ENCODE measurements at regions not wholly inside any gene's neighbourhood (a gene's known extent, or its start where the extent isn't known, plus 50 kb on each side); places are given as distances from the start of the nearest gene placed in this dataset.

DNA sequence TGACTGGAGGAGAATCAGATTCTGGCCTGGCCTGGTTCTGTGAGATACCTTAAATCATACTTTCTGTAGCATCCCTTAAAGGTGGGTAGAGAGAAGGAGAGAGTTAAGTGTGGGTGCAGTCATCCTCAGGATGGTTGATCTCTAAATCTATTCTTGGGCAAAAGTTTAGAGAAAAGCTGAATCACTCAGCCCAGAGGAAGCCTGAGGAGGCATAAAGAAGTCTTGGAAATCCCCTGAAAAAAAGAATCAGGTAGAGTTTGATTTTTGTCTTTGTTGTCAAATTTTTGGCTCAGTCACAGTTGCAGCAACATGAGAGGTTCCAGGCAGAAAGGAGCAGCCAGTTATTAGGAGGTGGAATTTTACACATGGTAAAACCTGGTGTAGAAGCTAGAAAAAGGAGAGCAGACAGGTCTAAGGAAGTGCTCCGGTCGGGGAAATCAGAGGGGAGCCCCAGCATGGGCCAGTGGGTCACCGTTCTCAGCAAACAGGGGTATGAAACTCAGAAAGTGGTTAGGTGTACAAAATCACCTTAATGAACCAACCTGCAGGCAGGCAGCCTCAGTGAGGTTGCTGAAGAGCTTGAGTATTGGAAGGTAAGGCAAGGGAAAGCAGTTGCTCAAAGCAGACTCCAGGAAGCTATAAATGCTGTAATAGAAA is 116.2 kb upstream of the CNTLN start:
- no peak for DNase-seq (ENCODE audit: low read depth)

DNA sequence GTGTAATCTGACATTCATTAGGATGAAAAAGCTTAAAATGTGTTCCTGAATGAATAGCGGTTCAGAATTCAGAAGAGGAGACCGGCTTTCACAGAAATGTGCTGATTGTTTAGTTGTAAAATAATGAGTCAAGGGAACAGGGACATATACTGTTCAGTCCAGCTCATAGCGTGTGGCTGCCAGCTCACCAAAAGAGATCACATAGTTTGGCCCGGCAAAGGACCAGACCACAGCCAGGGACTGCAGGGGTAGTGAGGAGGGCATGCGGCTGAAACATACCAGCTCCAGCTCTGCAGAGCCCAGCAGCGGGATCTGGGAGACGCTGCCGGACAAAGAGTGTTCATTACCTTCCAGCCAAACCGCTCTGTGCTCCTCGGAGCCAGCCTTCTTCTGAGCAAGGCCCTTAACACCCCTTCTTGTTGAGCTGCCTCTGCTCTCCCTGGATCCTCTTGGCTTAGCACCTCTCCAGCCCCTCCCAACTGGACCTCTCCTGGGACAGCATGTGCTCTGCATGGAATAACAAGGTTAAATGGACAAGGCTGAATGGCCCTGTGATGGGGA is 116.8 kb upstream of the CNTLN start:
- no peak for DNase-seq (ENCODE audit: low read depth)

DNA sequence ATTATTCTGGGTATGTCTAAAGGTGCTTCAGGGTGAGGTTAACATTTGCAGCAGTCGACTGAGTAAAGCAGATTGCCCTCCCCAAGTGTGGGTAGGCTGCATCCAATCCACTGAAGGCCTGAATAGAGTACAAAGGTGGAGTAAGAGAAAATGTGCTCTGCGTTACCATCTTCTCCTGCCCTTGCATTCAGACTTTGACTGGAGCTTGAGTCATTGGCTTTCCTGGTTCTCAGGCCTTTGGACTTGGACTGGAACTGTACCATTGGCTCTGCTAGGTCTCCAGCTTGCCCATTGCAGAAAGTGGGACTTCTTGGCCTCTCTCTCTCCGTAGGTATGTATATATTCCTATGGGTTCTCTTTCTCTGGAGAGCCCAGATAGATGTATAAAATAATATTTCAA is 120.9 kb upstream of the CNTLN start:
- DNase-seq (ENCODE audit: low read depth) = no peak

DNA sequence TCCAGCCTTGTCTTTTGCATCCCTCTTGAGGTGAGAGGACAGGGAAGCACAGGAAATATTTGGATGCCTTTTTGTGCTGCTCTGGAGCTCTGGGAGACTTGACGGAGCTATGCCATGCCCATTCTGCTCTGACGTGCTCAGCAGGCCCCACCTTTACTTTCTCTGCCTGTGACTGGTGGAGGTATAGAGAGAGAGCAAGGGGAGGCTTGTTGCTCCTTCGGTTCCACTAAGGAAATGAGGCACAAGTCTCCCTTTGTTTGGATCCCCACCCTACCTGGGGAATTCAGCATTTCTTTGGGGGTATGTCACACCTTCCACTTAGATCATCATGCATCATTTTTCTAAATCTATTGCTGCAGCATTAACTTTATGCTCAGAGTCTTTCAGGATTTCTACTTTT is 121.8 kb upstream of the CNTLN start:
- DNase-seq (ENCODE audit: low read depth) = no peak

DNA sequence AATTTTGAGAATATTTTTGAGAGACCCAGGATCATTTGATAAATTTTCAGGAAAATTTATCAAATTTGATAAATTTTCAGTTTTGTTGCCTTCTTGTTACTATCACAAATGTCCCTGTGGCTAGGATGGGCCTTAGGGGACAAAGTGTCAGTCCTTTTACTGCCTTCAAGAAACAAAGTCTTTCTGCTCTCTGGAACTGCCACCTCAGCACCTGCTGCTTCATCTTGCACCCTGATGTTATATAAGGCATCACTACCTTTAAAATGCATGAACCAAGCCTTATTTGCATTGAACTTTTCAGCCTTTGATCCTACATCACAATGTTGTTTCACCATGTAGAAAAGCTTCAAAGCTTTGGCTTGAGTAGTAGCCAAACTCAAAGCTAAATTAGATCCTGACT is 123.0 kb upstream of the CNTLN start:
- no peak for DNase-seq (ENCODE audit: low read depth)

DNA sequence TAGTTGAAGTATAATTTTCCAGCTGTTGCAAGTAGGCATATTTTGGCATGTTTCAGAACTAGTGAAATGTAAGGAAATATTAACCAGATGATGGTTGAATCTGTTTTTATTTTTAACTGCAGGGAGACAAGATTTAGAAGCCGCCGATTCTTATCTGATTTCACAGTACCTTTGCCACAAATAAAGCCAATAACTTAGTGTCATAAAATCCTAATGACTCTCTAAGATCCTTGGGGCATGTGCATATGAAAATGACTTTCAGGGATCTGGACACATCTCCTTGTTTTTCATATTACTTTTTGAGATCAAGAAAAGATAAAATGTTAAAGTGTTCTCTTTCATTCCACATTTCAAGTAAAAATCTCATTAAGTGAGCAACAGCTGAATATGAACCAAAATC is 125.8 kb upstream of the CNTLN start:
- DNase-seq (ENCODE audit: low read depth) = no peak

DNA sequence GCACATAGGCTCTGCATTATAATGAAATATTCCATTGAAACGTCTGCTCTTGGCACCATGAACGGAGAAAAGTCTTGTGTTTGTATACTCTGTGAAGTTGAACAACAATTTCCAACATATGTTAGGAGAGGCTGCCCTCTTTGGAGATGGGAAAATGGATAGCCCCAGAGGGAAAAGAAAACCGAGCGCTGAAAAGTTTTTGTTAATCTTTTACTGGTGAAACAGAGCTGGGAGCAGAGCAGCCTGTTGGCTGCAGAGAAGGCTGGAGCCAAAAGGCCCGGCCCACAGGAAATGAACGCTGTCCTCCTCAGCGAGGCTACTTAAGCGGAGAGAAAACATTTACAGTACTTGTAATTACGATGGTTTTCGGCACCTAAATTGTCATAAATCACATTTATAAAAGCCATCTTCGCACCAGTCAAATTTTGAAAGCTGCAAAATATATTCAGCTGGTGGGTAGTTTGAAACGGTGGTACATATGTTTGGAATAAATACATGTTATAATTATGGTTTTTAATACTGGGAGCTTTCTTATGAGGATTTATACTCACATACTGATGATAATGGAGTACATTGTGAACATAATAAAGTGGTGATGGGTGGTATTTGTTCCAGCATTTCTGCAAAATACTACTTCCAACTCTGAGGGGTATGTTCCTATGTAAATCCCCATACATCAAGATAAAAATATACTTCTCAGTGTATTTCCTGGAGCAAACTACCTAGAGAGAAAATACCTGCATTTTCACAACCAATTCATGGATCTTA is 129.6 kb upstream of the CNTLN start:
- no peak for DNase-seq (ENCODE audit: low read depth)

DNA sequence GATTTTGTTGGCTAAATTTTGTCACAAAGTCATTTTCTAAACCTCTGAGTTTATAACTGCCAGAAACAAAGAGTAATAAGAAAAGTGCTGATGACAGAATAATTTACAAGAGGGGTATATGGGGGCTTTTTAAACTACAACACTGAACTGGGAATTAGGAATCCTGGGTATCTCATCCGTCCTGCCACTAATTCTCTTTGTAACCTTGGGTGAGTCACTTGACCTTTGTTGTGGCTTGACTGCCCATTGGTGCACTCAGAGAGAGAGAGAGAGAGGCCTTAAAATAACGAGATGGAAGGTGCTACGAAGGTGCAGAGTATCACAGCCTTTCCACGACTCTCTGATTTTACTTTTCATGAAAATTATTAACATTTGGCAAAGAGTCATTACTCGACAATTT is 130.3 kb upstream of the CNTLN start:
- DNase-seq (ENCODE audit: low read depth) = no peak

DNA sequence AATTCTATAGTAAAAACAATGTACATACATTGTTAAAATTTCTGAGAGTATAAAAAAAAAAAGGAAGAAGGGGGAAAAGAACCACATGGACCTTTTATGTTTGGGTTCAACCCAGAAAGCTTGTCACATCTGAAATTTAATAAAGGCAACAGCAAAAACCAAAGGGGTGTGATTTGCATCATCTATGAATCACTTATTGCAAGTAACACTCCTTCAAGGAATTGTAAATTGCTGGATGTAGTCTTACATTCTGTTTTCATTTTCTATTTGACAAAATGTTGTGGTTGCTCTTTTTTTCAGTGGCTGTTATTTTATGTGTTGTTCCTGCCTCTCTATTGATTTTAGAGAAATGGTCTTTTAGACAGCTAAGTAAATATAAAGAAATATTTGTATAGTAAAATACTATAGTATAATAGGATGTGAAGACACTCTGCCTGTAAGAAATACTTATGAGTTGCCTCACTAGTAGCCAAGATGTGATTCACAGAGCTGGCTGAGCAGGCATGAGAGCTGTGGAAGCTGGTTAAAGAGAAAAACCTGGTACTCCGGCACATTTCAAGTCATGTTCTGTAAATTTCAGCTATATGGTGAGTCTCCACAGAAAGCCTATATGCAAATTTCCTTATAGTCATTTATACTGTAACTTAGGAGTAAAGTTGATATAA is 131.1 kb upstream of the CNTLN start:
- DNase-seq (ENCODE audit: low read depth) = no peak

DNA sequence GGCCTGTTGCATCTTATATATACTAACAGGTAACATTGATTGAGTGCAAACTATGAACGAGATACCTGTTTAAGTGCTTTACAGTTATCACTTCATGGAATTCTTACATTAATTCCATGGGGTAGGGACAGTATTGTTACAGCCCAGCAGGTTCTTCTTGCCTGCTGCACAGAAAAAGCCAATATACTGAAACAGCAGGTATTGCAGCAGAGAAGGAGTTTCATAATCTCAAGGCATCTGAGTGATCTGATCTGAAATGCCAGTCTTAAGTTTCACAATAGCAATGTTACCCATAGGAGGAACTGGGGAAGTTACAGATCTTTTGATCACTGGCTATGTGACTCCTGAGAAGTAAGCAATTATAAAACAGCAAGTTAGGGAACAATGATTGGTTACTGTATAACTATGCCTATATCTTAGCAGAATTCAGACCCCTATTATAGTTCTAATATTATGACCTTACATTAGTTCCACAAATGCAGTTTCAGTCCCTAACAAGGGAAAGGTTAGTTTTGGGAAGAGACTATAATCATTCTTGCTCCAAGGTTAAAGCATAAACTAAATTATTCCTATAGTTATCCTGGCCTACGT is 126.5 kb upstream of the BNC2 start:
- no peak for DNase-seq (ENCODE audit: low read depth)

DNA sequence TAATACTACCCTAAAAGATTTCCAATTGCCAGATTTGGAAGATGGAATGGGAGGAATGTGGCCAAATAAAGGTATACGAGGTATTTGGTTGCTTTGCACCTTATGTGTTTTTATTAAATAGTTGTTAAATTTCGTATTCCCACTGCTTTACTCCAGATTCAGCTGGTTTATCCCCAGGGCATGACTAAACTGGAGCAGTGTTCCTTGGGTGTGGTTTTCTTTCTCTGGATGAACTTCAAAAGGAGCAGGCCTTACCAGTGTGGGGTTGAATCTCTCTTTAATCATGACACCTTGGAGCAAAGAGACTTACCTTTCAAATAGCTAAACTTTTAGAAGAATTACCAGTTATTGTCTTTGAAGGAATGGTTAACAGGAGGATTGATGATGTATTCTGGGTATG is 121.7 kb upstream of the BNC2 start:
- DNase-seq (ENCODE audit: low read depth) = no peak

DNA sequence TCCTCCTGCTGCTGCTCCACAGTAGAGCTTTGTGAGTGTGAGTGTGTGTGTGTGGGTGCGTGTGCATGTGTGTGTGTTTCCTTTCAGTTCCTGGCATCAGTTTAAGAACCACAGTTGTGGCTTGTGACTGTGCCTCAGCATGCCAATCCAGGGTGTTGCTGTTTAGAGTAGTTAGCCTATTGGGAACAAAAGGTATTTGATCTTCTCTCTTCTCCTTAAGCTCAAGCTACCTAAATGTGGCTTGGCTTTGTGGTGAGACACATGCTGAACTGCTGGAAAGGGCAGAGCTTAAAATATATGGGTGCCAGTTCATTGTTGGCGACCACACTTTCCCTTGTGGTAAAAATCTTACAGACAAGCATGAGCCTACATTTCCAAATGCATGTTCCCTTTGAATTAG is 116.6 kb upstream of the BNC2 start:
- no peak for DNase-seq (ENCODE audit: low read depth)

DNA sequence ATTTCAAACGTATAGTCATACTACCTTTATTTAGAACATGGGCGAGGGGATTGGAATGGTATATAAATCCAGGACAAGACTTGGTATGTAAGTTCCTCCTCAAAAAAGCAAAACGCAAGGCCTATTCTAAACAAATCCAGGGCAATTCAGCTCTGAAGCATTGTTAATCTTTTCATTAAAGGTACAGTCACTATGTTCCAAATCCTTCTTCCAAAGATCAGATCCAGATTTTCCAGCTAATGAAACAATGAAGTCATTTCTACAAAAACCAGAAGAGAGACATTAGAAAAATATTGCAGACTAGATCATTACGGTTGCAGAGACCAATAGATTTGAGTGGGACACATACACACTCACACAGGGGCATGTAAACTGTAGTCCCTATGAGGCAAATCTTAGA is 116.1 kb upstream of the BNC2 start:
- DNase-seq (ENCODE audit: low read depth) = no peak

DNA sequence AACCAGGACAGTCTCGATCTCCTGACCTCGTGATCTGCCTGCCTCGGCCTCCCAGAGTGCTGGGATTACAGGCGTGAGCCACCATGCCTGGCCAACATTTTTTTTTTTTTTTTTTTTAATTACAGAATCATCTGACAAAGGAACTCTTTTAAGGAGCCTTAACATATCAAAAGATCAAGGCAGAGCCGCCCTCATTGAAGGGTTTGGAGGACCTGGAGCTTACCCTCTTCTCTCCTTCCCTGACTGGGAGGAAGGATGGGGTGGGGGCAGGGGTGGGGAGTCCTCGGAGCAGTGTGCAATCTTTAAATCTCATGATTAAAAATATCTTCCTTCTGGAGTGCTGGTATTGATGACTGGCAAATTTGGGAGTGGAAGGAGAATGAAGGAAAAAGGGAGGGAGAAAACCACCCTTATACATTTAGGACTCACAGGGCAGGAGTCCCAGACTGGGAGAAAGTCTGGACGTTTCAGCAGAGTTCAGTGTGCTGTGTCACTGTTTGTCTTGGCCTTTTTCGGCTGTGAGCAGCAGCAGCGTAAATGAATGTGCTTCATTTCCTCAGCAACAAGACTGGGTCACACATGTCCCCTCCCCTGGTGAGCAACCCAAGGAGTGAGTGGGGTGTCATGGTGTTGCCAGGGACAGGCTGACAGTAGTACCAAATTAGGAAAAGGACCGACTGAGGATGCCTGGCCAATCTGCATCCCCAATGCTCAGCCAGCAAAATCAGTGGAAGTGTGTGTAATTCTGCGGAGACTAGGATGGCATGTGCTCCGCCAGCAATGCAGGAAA is 115.3 kb upstream of the BNC2 start:
- DNase-seq (ENCODE audit: low read depth) = no peak

DNA sequence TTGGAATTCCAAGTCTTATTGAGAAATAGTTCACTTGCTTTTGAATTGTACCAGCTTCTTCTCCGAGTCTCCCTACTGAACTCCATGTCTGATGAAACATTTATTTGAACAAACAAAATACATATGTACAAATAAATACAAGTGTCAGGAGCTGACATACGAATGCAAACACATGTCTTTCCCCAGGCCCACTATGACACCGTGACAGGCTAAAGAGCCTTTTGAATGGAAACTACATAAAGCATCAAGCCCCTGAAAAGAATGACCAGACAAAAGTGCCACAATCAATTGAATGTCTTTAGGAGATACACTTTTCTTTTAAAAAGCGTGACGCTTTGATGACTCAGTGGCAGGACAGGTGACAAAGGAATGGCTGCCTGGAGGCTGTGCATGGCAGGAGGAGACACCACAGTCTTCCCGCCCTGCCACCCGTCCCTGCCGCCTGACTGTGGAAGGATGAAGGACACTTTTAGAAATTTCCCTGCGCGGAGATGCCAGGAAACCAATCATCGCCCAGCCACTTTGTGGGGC is 112.4 kb upstream of the BNC2 start:
- no peak for DNase-seq (ENCODE audit: low read depth)

DNA sequence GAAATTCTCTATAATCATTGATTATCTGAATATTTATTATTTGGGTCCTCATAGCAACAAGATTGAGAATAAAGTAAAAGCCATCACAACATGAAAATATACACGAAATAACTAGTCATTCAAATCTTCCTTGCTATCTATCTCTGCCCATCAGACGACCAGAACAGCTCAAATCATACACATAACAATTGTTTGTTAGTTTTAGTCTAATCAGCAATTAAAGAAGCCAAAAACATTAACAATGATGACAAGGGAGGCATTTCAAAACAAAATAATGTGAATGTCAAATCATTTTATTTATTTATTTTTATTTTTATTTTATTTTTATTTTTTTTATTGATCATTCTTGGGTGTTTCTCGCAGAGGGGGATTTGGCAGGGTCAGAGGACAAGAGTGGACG is 106.0 kb upstream of the BNC2 start:
- no peak for DNase-seq (ENCODE audit: low read depth)

DNA sequence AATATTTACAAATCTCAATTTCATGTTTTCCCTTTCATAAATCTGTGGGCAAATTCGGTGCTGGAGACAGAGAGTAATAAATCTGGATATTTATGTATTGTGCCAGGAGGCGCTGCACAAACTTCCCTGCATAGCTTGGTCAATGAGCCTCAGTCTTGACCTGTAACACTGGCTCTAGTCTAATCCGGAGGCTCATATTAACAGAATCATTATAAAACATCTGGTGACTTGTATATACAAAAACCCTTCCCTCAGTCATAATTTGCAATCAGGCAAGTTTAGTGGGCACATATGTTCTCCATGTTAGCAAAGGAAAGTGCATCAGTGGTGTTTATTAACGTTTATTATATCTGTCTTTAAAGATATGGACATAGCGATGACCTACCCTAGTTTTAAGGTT is 104.0 kb upstream of the BNC2 start:
- no peak for DNase-seq (ENCODE audit: low read depth)

DNA sequence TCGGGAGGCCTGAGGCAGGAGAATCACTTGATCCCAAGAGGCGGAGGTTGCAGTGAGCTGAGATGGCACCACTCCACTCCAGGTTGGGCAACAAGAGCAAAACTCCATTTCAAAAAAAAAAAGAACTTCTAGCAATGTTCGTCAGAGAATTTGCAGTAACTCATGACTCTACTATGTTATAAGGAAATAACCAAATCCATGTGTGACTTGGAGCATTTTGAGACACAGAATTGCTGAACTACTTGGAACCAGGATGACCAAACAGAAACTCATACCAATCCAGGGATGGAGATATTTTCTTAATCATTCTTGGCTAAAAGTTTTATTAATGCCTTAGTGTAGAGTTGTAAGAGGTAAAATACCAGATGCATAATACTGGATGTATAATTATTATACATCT is 99.9 kb upstream of the BNC2 start:
- DNase-seq (ENCODE audit: low read depth) = no peak

DNA sequence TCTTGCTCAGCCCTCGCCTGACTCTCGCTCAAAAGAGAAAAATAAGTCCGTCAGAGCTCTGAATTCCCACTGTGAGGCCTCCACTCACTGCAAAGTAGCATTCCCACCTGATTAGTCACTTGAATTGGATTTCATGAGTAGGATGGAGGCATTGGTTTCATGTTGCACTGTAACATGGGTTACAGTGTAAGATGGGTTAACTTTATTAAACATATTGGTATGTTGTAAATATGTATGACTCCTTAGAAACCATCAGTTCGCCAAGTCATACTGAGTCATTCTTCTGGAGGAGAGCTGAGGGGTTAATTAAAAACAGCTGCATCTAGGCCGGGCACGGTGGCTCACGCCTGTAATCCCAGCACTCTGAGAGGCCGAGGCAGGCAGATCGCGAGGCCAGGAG is 93.8 kb upstream of the BNC2 start:
- peak; percentile 87 for DNase-seq (ENCODE audit: low read depth)

DNA sequence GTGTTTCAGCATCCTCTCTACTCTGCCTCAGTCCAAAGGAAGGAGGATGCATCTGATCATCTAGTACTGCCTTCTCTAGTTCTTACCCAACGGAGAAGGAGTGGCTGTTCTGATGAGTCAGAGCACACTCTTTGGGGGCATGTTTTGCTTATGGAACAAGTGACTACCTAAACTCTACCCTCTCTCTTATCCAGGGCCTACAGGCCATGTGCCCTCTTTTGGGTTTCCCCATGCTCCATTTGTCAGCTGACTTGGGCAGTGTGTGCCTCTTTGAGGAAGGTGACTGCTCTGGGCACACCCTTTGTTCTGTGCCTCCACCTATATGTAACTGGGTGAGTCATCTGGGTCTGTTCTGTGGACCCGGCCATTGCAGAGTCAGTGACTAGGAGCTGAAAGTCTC is 89.6 kb upstream of the BNC2 start:
- no peak for DNase-seq (ENCODE audit: low read depth)

DNA sequence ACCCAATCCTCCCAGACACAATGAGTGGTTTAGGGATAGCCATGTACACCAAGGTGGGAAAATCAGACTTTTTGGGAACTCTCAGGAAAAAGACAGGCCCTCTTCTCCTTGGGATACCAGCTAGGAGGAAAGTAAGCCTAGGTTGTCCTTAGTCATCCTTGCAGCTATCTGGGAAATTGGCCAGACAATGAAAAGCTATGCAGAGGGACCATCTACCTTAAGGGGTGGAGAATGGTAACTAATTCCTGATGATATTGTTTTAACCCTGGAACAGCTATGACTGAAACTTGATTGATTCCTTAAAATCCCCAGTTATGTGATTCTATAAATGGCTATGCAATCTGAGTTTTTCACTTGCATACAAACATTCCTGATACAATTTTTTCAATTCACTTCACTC is 88.9 kb upstream of the BNC2 start:
- DNase-seq (ENCODE audit: low read depth) = no peak

DNA sequence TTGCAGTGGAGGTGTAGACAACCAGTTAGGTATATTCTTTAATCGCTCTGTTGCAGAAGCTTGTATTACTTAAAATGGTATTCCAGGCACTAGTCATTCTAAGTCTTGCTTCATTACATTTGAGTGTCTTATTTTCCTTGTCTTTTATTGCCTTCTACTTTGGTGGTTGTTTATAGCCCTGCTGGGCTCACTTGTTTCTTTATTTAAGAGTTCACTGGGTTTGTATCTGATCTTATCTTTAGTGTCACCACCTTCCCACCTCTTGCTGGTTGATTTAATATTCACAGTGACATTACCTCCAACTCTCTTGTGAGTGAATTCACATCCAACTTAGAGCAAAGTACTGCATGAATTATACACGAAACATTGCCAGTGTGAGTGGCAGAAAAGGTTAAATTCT is 83.6 kb upstream of the BNC2 start:
- no peak for DNase-seq (ENCODE audit: low read depth)
